ENCODE measurements at regions not wholly inside any gene's neighbourhood (a gene's known extent, or its start where the extent isn't known, plus 50 kb on each side); places are given as distances from the start of the nearest gene placed in this dataset.

- Mint-ChIP-seq H3K4me3 (no peak overlapping the region), H3K36me3 (ENCODE audit: insufficient read depth in 1 of 3, low read depth in 3 of 3) (peaks cover 0 to 6% (median 6%) of the 10 kb centered on the region in 3 experiments; a peak in 4 of 7 replicates), H3K9me3 (peaks cover 6 to 11% of the 10 kb centered on the region in 2 experiments; a peak in 4 of 5 replicates), H3K4me1 (no peaks in the 10 kb centered on the region), H3K27ac (no peak overlapping the region), H3K27me3 (ENCODE audit: low read depth) (no peaks in the 10 kb centered on the region)
- H3K23me2 ChIP-seq (ENCODE audit: insufficient read length, low read depth, low read length, poor library complexity, severe bottlenecking), result no peaks in the 10 kb centered on the region
- no peak overlapping the region for H2BK5ac ChIP-seq (ENCODE audit: insufficient read length, low read length)
- H2AFZ ChIP-seq (ENCODE audit: low read length), result no peak overlapping the region
- H3T11ph ChIP-seq (ENCODE audit: low read length), result no peak overlapping the region
- H4K5ac ChIP-seq (ENCODE audit: insufficient read length, low read depth, low read length), result no peak overlapping the region
- no peak overlapping the region for H3K56ac ChIP-seq (ENCODE audit: insufficient read length, low read depth, low read length)
- H2BK20ac ChIP-seq (ENCODE audit: low read depth, low read length, poor library complexity, severe bottlenecking), result no peak overlapping the region
- H3K79me1 ChIP-seq (ENCODE audit: insufficient read depth, low read depth, low read length, poor library complexity, severe bottlenecking), result no peaks in the 10 kb centered on the region
- no peaks in the 10 kb centered on the region for H3K27me3 ChIP-seq (ENCODE audit: insufficient read depth, low read length)
- no peak overlapping the region for H3K23ac ChIP-seq (ENCODE audit: insufficient read length, low read depth, low read length)
- no peaks in the 10 kb centered on the region for H3K9me3 ChIP-seq (ENCODE audit: control insufficient read depth, low read depth, low read length)
- no peak for DNase-seq
- H2BK15ac ChIP-seq (ENCODE audit: low read depth, low read length), result no peak overlapping the region
- H3K27ac ChIP-seq (ENCODE audit: insufficient read length, low read depth, low read length), result no peak overlapping the region
- no peak overlapping the region for H3K14ac ChIP-seq (ENCODE audit: insufficient read depth, low read length)
- H3K4me2 ChIP-seq (ENCODE audit: insufficient read depth, insufficient read length, low read length), result no peak overlapping the region
- H3K18ac ChIP-seq (ENCODE audit: insufficient read length, low read depth, low read length), result no peak overlapping the region
- TF ChIP-seq CTCF (conservative IDR thresholded peaks at IDR 0.05), result no peak
- H4K91ac ChIP-seq (ENCODE audit: insufficient read length, low read depth, low read length), result no peak overlapping the region
- no peak overlapping the region for H2AK5ac ChIP-seq (ENCODE audit: insufficient read length, low read length)
- H3K4me1 ChIP-seq (ENCODE audit: insufficient read depth, low read length), result no peaks in the 10 kb centered on the region
- H2BK12ac ChIP-seq (ENCODE audit: insufficient read length, low read depth, low read length), result no peak overlapping the region
- H3K9ac ChIP-seq (ENCODE audit: extremely low read depth, insufficient read length, low read length), result no peak overlapping the region
- H4K8ac ChIP-seq (replicated peaks; ENCODE audit: insufficient read length, low read depth, low read length), result no peak overlapping the region
- no peaks in the 10 kb centered on the region for H4K20me1 ChIP-seq (ENCODE audit: control insufficient read depth, insufficient read depth, insufficient read length)
- H2BK120ac ChIP-seq (ENCODE audit: low read depth, low read length, poor library complexity, severe bottlenecking), result no peak overlapping the region
- no CpG with 5 or more reads among the region's 4 CpGs for WGBS (ENCODE audit: extremely low coverage, insufficient read length, low lambda C conversion rate)
- no peak overlapping the region for H3K4ac ChIP-seq (ENCODE audit: low read depth, low read length)
- H3K79me2 ChIP-seq (ENCODE audit: insufficient read depth, low read length), result no peaks in the 10 kb centered on the region
Measured at GRCh38 chr4:35237924-35238323, 1006.4 kb downstream of the ARAP2 start.

All from H9 (cell line).